ENCODE measurements at regions not wholly inside any gene's neighbourhood (a gene's known extent, or its start where the extent isn't known, plus 50 kb on each side); places are given as distances from the start of the nearest gene placed in this dataset.

GRCh38 chr20:11820838-11821237, 96.9 kb upstream of the BTBD3 start:
- no peak overlapping the region for H3K27ac ChIP-seq
- H3K9me3 ChIP-seq = no peaks in the 10 kb centered on the region
- DNase-seq (ENCODE audit: low spot score) = no peak
- no peak overlapping the region for H3K4me3 ChIP-seq
- H3K27me3 ChIP-seq = no peaks in the 10 kb centered on the region
- no peak for TF ChIP-seq CTCF (IDR thresholded peaks at IDR 0.05)
- H3K36me3 ChIP-seq = no peaks in the 10 kb centered on the region
- no peaks in the 10 kb centered on the region for H3K4me1 ChIP-seq

- H3K9me3 ChIP-seq = no peaks in the 10 kb centered on the region
- no peak overlapping the region for H3K27ac ChIP-seq
- H3K36me3 ChIP-seq = no peaks in the 10 kb centered on the region
- H3K4me1 ChIP-seq = no peaks in the 10 kb centered on the region
- H3K4me3 ChIP-seq = no peak overlapping the region
- DNase-seq (ENCODE audit: low spot score) = no peak
- no peak for TF ChIP-seq CTCF (IDR thresholded peaks at IDR 0.05)
- no peaks in the 10 kb centered on the region for H3K27me3 ChIP-seq
Observed at GRCh38 chr20:11822540-11822794, 95.2 kb upstream of the BTBD3 start.

- Histone ChIP-seq H3K36me3 (no peaks in the 10 kb centered on the region), H3K27ac (no peak overlapping the region), H3K27me3 (no peaks in the 10 kb centered on the region), H3K9me3 (no peaks in the 10 kb centered on the region), H3K4me3 (no peak overlapping the region), H3K4me1 (no peaks in the 10 kb centered on the region)
- no peak for TF ChIP-seq CTCF (IDR thresholded peaks at IDR 0.05)
- DNase-seq (ENCODE audit: low spot score) = no peak
Observed at GRCh38 chr20:11826334-11826733, 91.4 kb upstream of the BTBD3 start.

GRCh38 chr20:11832397-11832796, 85.3 kb upstream of the BTBD3 start:
- Histone ChIP-seq H3K4me1 (no peaks in the 10 kb centered on the region), H3K4me3 (no peak overlapping the region), H3K27me3 (no peaks in the 10 kb centered on the region), H3K9me3 (no peaks in the 10 kb centered on the region), H3K36me3 (no peaks in the 10 kb centered on the region), H3K27ac (no peak overlapping the region)
- TF ChIP-seq CTCF (IDR thresholded peaks at IDR 0.05) = no peak
- no peak for DNase-seq (ENCODE audit: low spot score)

- no peaks in the 10 kb centered on the region for H3K4me1 ChIP-seq
- H3K4me3 ChIP-seq = no peak overlapping the region
- no peaks in the 10 kb centered on the region for H3K27me3 ChIP-seq
- H3K9me3 ChIP-seq = no peaks in the 10 kb centered on the region
- no peak for DNase-seq (ENCODE audit: low spot score)
- H3K36me3 ChIP-seq = no peaks in the 10 kb centered on the region
- H3K27ac ChIP-seq = no peak overlapping the region
- no peak for TF ChIP-seq CTCF (IDR thresholded peaks at IDR 0.05)
Observed at GRCh38 chr20:11832851-11833250, 84.8 kb upstream of the BTBD3 start.

- TF ChIP-seq CTCF (IDR thresholded peaks at IDR 0.05) = no peak
- Histone ChIP-seq H3K36me3 (no peaks in the 10 kb centered on the region), H3K27me3 (no peaks in the 10 kb centered on the region), H3K9me3 (no peaks in the 10 kb centered on the region), H3K4me3 (no peak overlapping the region), H3K27ac (no peak overlapping the region), H3K4me1 (no peaks in the 10 kb centered on the region)
- DNase-seq (ENCODE audit: low spot score) = no peak
Observed at GRCh38 chr20:11833825-11834224, 83.9 kb upstream of the BTBD3 start.

Measured in right atrium auricular region (tissue), 2 donors.